Erythroblast (primary cell): ENCODE measurements at regions not wholly inside any gene's neighbourhood (a gene's known extent, or its start where the extent isn't known, plus 50 kb on each side); places are given as distances from the start of the nearest gene placed in this dataset.

ENCODE experiments used
- GATA1 ChIP-seq: IDR thresholded peaks from 2 replicates; pipeline ENCODE4 v1.6.1; 2011; ENCODE audit warnings: low read depth, mild to moderate bottlenecking, control low read depth, low read length, moderate library complexity
- POLR2A ChIP-seq: IDR thresholded peaks from 2 replicates; pipeline ENCODE4 v1.6.1; 2011; ENCODE audit warnings: mild to moderate bottlenecking, low read length

DNA sequence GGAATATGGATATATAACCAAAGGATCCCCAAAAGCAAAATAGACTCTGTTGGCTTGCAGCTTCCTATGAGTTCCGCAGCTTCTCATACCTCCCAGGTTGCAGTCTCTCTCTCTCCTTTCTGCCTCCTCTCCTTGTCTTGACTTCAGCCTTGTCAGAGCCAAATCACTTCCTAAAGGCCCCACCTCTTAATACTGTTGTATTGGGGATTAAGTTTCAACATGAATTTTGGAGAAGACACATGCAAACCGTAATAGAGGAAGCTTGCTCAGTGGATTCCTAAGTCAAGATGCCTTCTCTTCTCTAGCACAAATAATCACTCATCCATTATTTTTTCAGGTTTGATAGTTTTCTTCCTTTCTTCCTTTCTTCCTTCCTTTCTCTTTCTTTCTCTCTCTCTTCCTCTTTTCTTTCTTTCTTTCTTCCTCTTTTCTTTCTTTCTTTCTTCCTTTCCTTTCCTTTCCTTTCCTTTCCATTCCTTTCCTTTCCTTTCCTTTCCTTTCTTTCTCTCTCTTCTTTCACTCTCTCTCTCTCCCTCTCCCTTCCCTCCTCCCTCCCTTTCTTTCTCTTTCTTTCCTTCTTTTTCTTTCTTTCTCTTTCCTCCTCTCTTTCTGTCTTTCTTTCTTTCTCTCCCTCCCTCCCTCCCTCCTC, 411.3 kb upstream of the TPM1 start:
- TF ChIP-seq POLR2A (no peak), GATA1 (no peak)
